ENCODE measurements at regions not wholly inside any gene's neighbourhood (a gene's known extent, or its start where the extent isn't known, plus 50 kb on each side); places are given as distances from the start of the nearest gene placed in this dataset.

DNA sequence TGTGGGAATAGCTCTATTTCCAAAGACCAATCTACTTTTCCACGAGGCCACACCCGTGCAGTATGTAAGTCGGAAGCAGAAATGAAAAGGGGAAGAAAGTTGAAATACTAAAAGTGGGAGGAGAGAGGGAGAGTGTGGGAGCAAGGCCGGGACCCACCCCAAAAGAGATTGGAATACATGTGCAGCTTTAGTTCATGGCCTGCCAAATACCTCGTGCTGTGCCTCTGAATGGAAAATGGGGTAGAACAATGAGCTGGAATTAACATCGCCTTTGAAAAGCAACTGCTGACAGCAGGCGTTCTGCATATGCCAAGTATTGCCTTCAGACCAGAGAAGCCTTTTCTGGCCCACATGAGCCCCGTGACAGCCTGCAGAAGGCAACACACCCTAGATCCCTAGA is 155.6 kb downstream of the CD83 start:
- H3K27ac ChIP-seq (ENCODE audit: extremely low read length, insufficient read depth, low read length) = no peak overlapping the region
- intact Hi-C loops (cut with micrococcal nuclease; ENCODE audit: unreplicated experiment) = no loop called here

More for the DNA sequence above, 155.6 kb downstream of the CD83 start:
- TF ChIP-seq REL (CRISPR knock-in tag; conservative IDR thresholded peaks at IDR 0.05) (no peak), MIER3 (CRISPR knock-in tag; IDR thresholded peaks at IDR 0.05; ENCODE audit: borderline replicate concordance) (no peak), ZNF773 (CRISPR knock-in tag; IDR thresholded peaks at IDR 0.05; ENCODE audit: borderline replicate concordance) (no peak), SP2 (CRISPR knock-in tag; IDR thresholded peaks at IDR 0.05) (no peak), ZNF331 (CRISPR knock-in tag; IDR thresholded peaks at IDR 0.05) (no peak), IKZF4 (CRISPR knock-in tag; IDR thresholded peaks at IDR 0.05; ENCODE audit: borderline replicate concordance, low read depth, not compliant biosample characterization) (no peak), FOXJ3 (CRISPR knock-in tag; IDR thresholded peaks at IDR 0.05; ENCODE audit: borderline replicate concordance) (no peak), TCF7 (IDR thresholded peaks at IDR 0.05; ENCODE audit: low read depth) (no peak), KAT2B (IDR thresholded peaks at IDR 0.05; ENCODE audit: borderline replicate concordance, low read depth, low read length) (no peak), ZNF562 (CRISPR knock-in tag; IDR thresholded peaks at IDR 0.05; ENCODE audit: borderline replicate concordance) (no peak), ZNF20 (CRISPR knock-in tag; IDR thresholded peaks at IDR 0.05) (no peak), HES4 (CRISPR knock-in tag; IDR thresholded peaks at IDR 0.05; ENCODE audit: borderline replicate concordance) (no peak)
- TF ChIP-seq, protein P1, sequence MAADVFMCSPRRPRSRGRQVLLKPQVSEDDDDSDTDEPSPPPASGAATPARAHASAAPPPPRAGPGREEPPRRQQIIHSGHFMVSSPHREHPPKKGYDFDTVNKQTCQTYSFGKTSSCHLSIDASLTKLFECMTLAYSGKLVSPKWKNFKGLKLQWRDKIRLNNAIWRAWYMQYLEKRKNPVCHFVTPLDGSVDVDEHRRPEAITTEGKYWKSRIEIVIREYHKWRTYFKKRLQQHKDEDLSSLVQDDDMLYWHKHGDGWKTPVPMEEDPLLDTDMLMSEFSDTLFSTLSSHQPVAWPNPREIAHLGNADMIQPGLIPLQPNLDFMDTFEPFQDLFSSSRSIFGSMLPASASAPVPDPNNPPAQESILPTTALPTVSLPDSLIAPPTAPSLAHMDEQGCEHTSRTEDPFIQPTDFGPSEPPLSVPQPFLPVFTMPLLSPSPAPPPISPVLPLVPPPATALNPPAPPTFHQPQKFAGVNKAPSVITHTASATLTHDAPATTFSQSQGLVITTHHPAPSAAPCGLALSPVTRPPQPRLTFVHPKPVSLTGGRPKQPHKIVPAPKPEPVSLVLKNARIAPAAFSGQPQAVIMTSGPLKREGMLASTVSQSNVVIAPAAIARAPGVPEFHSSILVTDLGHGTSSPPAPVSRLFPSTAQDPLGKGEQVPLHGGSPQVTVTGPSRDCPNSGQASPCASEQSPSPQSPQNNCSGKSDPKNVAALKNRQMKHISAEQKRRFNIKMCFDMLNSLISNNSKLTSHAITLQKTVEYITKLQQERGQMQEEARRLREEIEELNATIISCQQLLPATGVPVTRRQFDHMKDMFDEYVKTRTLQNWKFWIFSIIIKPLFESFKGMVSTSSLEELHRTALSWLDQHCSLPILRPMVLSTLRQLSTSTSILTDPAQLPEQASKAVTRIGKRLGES (CRISPR knock-in tag; IDR thresholded peaks at IDR 0.05; ENCODE audit: borderline replicate concordance) = no peak
- TF ChIP-seq, protein P2, sequence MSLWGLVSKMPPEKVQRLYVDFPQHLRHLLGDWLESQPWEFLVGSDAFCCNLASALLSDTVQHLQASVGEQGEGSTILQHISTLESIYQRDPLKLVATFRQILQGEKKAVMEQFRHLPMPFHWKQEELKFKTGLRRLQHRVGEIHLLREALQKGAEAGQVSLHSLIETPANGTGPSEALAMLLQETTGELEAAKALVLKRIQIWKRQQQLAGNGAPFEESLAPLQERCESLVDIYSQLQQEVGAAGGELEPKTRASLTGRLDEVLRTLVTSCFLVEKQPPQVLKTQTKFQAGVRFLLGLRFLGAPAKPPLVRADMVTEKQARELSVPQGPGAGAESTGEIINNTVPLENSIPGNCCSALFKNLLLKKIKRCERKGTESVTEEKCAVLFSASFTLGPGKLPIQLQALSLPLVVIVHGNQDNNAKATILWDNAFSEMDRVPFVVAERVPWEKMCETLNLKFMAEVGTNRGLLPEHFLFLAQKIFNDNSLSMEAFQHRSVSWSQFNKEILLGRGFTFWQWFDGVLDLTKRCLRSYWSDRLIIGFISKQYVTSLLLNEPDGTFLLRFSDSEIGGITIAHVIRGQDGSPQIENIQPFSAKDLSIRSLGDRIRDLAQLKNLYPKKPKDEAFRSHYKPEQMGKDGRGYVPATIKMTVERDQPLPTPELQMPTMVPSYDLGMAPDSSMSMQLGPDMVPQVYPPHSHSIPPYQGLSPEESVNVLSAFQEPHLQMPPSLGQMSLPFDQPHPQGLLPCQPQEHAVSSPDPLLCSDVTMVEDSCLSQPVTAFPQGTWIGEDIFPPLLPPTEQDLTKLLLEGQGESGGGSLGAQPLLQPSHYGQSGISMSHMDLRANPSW (CRISPR knock-in tag; IDR thresholded peaks at IDR 0.05; ENCODE audit: borderline replicate concordance) = no peak
- TF ChIP-seq, protein P3, sequence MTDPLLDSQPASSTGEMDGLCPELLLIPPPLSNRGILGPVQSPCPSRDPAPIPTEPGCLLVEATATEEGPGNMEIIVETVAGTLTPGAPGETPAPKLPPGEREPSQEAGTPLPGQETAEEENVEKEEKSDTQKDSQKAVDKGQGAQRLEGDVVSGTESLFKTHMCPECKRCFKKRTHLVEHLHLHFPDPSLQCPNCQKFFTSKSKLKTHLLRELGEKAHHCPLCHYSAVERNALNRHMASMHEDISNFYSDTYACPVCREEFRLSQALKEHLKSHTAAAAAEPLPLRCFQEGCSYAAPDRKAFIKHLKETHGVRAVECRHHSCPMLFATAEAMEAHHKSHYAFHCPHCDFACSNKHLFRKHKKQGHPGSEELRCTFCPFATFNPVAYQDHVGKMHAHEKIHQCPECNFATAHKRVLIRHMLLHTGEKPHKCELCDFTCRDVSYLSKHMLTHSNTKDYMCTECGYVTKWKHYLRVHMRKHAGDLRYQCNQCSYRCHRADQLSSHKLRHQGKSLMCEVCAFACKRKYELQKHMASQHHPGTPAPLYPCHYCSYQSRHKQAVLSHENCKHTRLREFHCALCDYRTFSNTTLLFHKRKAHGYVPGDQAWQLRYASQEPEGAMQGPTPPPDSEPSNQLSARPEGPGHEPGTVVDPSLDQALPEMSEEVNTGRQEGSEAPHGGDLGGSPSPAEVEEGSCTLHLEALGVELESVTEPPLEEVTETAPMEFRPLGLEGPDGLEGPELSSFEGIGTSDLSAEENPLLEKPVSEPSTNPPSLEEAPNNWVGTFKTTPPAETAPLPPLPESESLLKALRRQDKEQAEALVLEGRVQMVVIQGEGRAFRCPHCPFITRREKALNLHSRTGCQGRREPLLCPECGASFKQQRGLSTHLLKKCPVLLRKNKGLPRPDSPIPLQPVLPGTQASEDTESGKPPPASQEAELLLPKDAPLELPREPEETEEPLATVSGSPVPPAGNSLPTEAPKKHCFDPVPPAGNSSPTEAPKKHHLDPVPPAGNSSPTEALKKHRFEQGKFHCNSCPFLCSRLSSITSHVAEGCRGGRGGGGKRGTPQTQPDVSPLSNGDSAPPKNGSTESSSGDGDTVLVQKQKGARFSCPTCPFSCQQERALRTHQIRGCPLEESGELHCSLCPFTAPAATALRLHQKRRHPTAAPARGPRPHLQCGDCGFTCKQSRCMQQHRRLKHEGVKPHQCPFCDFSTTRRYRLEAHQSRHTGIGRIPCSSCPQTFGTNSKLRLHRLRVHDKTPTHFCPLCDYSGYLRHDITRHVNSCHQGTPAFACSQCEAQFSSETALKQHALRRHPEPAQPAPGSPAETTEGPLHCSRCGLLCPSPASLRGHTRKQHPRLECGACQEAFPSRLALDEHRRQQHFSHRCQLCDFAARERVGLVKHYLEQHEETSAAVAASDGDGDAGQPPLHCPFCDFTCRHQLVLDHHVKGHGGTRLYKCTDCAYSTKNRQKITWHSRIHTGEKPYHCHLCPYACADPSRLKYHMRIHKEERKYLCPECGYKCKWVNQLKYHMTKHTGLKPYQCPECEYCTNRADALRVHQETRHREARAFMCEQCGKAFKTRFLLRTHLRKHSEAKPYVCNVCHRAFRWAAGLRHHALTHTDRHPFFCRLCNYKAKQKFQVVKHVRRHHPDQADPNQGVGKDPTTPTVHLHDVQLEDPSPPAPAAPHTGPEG (CRISPR knock-in tag; IDR thresholded peaks at IDR 0.05) = no peak
- Histone ChIP-seq H3K4me3 (replicated peaks in 1 of 3; ENCODE audit: insufficient read depth in 1 of 3, low read depth in 2 of 3, low read length in 3 of 3) (no peak overlapping the region), H3K4me2 (ENCODE audit: low read depth, low read length) (no peak overlapping the region), H4K20me1 (ENCODE audit: insufficient read depth, low read length) (no peaks in the 10 kb centered on the region), H3K27me3 (ENCODE audit: control insufficient read depth in 1 of 2, insufficient read depth in 2 of 2, low read length in 2 of 2) (no peaks in the 10 kb centered on the region; a peak in 1 of 5 replicates), H3K4me1 (ENCODE audit: insufficient read depth, low read length) (no peaks in the 10 kb centered on the region), H3K9ac (ENCODE audit: insufficient read depth, low read depth, low read length) (no peak overlapping the region), H3K79me2 (ENCODE audit: insufficient read depth, low read length) (no peaks in the 10 kb centered on the region), H2AFZ (ENCODE audit: low read length) (no peak overlapping the region), H3K36me3 (replicated peaks in 1 of 2; ENCODE audit: control insufficient read depth in 1 of 2, insufficient read depth in 2 of 2, low read length in 2 of 2) (no peaks in the 10 kb centered on the region), H3K9me3 (ENCODE audit: low read length) (peaks cover 11% of the 10 kb centered on the region)
- FAIRE-seq (no peak), ATAC-seq (no peak), DNase-seq (ENCODE audit: low spot score) (no peak)
- ChIA-PET POLR2A (no interaction called here), CTCF (ENCODE audit: low intra/inter-chr PET ratio, low total read pairs) (no interaction called here)
- in situ Hi-C loops (cut with HindIII; ENCODE audit: extremely low pct_ligation_motif_present, low pct_unique_long_range_greater_than_20kb) = no loop called here
- WGBS (ENCODE audit: low lambda C conversion rate) = 17% methylated on average over 8 of the region's 8 CpGs
- BruUV-seq (replicated peaks) = no TSS peak

Measured in HepG2 (cell line).